ENCODE measurements at regions not wholly inside any gene's neighbourhood (a gene's known extent, or its start where the extent isn't known, plus 50 kb on each side); places are given as distances from the start of the nearest gene placed in this dataset.

GRCh38 chr18:10398571-10398970 is 55.9 kb upstream of the APCDD1 start:
- no peak overlapping the region for H3K9ac ChIP-seq (ENCODE audit: low read length in 5 of 5)
- no peaks in the 10 kb centered on the region for H3K36me3 ChIP-seq (ENCODE audit: control insufficient read depth in 5 of 5, insufficient read depth in 5 of 5, low read length in 5 of 5)
- no peaks in the 10 kb centered on the region for H3K4me1 ChIP-seq (ENCODE audit: control insufficient read depth in 5 of 5, insufficient read depth in 5 of 5, low read length in 5 of 5)
- H3K27ac ChIP-seq (ENCODE audit: low read depth, low read length), result no peak overlapping the region
- H3K4me3 ChIP-seq (ENCODE audit: low read depth in 1 of 5, low read length in 5 of 5), result no peak overlapping the region
- no peaks in the 10 kb centered on the region for H3K27me3 ChIP-seq (ENCODE audit: control insufficient read depth in 5 of 5, insufficient read depth in 4 of 5, low read length in 5 of 5)
- peaks cover 0 to 4% (median 0%) of the 10 kb centered on the region in 5 donors for H3K9me3 ChIP-seq (ENCODE audit: control insufficient read depth in 5 of 5, low read length in 5 of 5)

- Histone ChIP-seq H3K4me1 (ENCODE audit: control insufficient read depth in 5 of 5, insufficient read depth in 5 of 5, low read length in 5 of 5) (peaks cover 0 to 8% (median 5%) of the 10 kb centered on the region in 5 donors), H3K27ac (ENCODE audit: low read depth, low read length) (no peak overlapping the region), H3K27me3 (ENCODE audit: control insufficient read depth in 5 of 5, insufficient read depth in 4 of 5, low read length in 5 of 5) (no peaks in the 10 kb centered on the region), H3K4me3 (ENCODE audit: low read depth in 1 of 5, low read length in 5 of 5) (no peak overlapping the region), H3K9ac (ENCODE audit: low read length in 5 of 5) (no peak overlapping the region), H3K36me3 (ENCODE audit: control insufficient read depth in 5 of 5, insufficient read depth in 5 of 5, low read length in 5 of 5) (no peaks in the 10 kb centered on the region), H3K9me3 (ENCODE audit: control insufficient read depth in 5 of 5, low read length in 5 of 5) (no peaks in the 10 kb centered on the region)
Measured at GRCh38 chr18:10399465-10399864, 55.0 kb upstream of the APCDD1 start.

GRCh38 chr18:10400534-10401307 is 53.7 kb upstream of the APCDD1 start:
- no peaks in the 10 kb centered on the region for H3K27me3 ChIP-seq (ENCODE audit: control insufficient read depth in 5 of 5, insufficient read depth in 4 of 5, low read length in 5 of 5)
- no peaks in the 10 kb centered on the region for H3K36me3 ChIP-seq (ENCODE audit: control insufficient read depth in 5 of 5, insufficient read depth in 5 of 5, low read length in 5 of 5)
- H3K9me3 ChIP-seq (ENCODE audit: control insufficient read depth in 5 of 5, low read length in 5 of 5), result no peaks in the 10 kb centered on the region
- no peak overlapping the region for H3K9ac ChIP-seq (ENCODE audit: low read length in 5 of 5)
- no peak overlapping the region for H3K4me3 ChIP-seq (ENCODE audit: low read depth in 1 of 5, low read length in 5 of 5)
- H3K4me1 ChIP-seq (ENCODE audit: control insufficient read depth in 5 of 5, insufficient read depth in 5 of 5, low read length in 5 of 5), result peaks cover 0 to 19% (median 5%) of the 10 kb centered on the region in 5 donors
- H3K27ac ChIP-seq (ENCODE audit: low read depth, low read length), result no peak overlapping the region

GRCh38 chr18:10401521-10401920 is 52.9 kb upstream of the APCDD1 start:
- Histone ChIP-seq H3K27me3 (ENCODE audit: control insufficient read depth in 5 of 5, insufficient read depth in 4 of 5, low read length in 5 of 5) (no peaks in the 10 kb centered on the region), H3K27ac (ENCODE audit: low read depth, low read length) (no peak overlapping the region), H3K4me3 (ENCODE audit: low read depth in 1 of 5, low read length in 5 of 5) (no peak overlapping the region), H3K9ac (ENCODE audit: low read length in 5 of 5) (no peak overlapping the region), H3K36me3 (ENCODE audit: control insufficient read depth in 5 of 5, insufficient read depth in 5 of 5, low read length in 5 of 5) (no peaks in the 10 kb centered on the region), H3K9me3 (ENCODE audit: control insufficient read depth in 5 of 5, low read length in 5 of 5) (no peaks in the 10 kb centered on the region), H3K4me1 (ENCODE audit: control insufficient read depth in 5 of 5, insufficient read depth in 5 of 5, low read length in 5 of 5) (peaks cover 0 to 19% (median 5%) of the 10 kb centered on the region in 5 donors)

GRCh38 chr18:10401930-10402329 is 52.5 kb upstream of the APCDD1 start:
- no peak overlapping the region for H3K27ac ChIP-seq (ENCODE audit: low read depth, low read length)
- peaks cover 0 to 19% (median 5%) of the 10 kb centered on the region in 5 donors for H3K4me1 ChIP-seq (ENCODE audit: control insufficient read depth in 5 of 5, insufficient read depth in 5 of 5, low read length in 5 of 5)
- H3K4me3 ChIP-seq (ENCODE audit: low read depth in 1 of 5, low read length in 5 of 5), result no peak overlapping the region
- H3K9ac ChIP-seq (ENCODE audit: low read length in 5 of 5), result no peak overlapping the region
- no peaks in the 10 kb centered on the region for H3K27me3 ChIP-seq (ENCODE audit: control insufficient read depth in 5 of 5, insufficient read depth in 4 of 5, low read length in 5 of 5)
- H3K9me3 ChIP-seq (ENCODE audit: control insufficient read depth in 5 of 5, low read length in 5 of 5), result no peaks in the 10 kb centered on the region
- no peaks in the 10 kb centered on the region for H3K36me3 ChIP-seq (ENCODE audit: control insufficient read depth in 5 of 5, insufficient read depth in 5 of 5, low read length in 5 of 5)

GRCh38 chr18:10402871-10403559 is 51.4 kb upstream of the APCDD1 start:
- no peak overlapping the region for H3K4me3 ChIP-seq (ENCODE audit: low read depth in 1 of 5, low read length in 5 of 5)
- peaks cover 0 to 19% (median 5%) of the 10 kb centered on the region in 5 donors for H3K4me1 ChIP-seq (ENCODE audit: control insufficient read depth in 5 of 5, insufficient read depth in 5 of 5, low read length in 5 of 5)
- no peaks in the 10 kb centered on the region for H3K9me3 ChIP-seq (ENCODE audit: control insufficient read depth in 5 of 5, low read length in 5 of 5)
- no peaks in the 10 kb centered on the region for H3K27me3 ChIP-seq (ENCODE audit: control insufficient read depth in 5 of 5, insufficient read depth in 4 of 5, low read length in 5 of 5)
- H3K36me3 ChIP-seq (ENCODE audit: control insufficient read depth in 5 of 5, insufficient read depth in 5 of 5, low read length in 5 of 5), result no peaks in the 10 kb centered on the region
- H3K27ac ChIP-seq (ENCODE audit: low read depth, low read length), result no peak overlapping the region
- H3K9ac ChIP-seq (ENCODE audit: low read length in 5 of 5), result no peak overlapping the region

- H3K27ac ChIP-seq (ENCODE audit: low read depth, low read length), result peak overlapping the region; percentile 15
Measured at GRCh38 chr18:10403708-10404107, 50.7 kb upstream of the APCDD1 start.

GRCh38 chr18:10404168-10404567 is 50.3 kb upstream of the APCDD1 start:
- Histone ChIP-seq H3K27ac (ENCODE audit: low read depth, low read length) (peak overlapping the region; percentile 15), H3K27me3 (ENCODE audit: control insufficient read depth in 5 of 5, insufficient read depth in 4 of 5, low read length in 5 of 5) (no peaks in the 10 kb centered on the region)

More at GRCh38 chr18:10403708-10404107, 50.7 kb upstream of the APCDD1 start:
- Histone ChIP-seq H3K36me3 (ENCODE audit: control insufficient read depth in 5 of 5, insufficient read depth in 5 of 5, low read length in 5 of 5) (no peaks in the 10 kb centered on the region), H3K27me3 (ENCODE audit: control insufficient read depth in 5 of 5, insufficient read depth in 4 of 5, low read length in 5 of 5) (no peaks in the 10 kb centered on the region), H3K9ac (ENCODE audit: low read length in 5 of 5) (peak overlapping the region in 1 of 5 donors; percentile 17), H3K4me1 (ENCODE audit: control insufficient read depth in 5 of 5, insufficient read depth in 5 of 5, low read length in 5 of 5) (peaks cover 0 to 19% (median 5%) of the 10 kb centered on the region in 5 donors), H3K9me3 (ENCODE audit: control insufficient read depth in 5 of 5, low read length in 5 of 5) (no peaks in the 10 kb centered on the region), H3K4me3 (ENCODE audit: low read depth in 1 of 5, low read length in 5 of 5) (no peak overlapping the region)

More at GRCh38 chr18:10404168-10404567, 50.3 kb upstream of the APCDD1 start:
- Histone ChIP-seq H3K36me3 (ENCODE audit: control insufficient read depth in 5 of 5, insufficient read depth in 5 of 5, low read length in 5 of 5) (no peaks in the 10 kb centered on the region), H3K4me3 (ENCODE audit: low read depth in 1 of 5, low read length in 5 of 5) (peak overlapping the region in 1 of 5 donors; percentile 29), H3K4me1 (ENCODE audit: control insufficient read depth in 5 of 5, insufficient read depth in 5 of 5, low read length in 5 of 5) (peaks cover 0 to 19% (median 5%) of the 10 kb centered on the region in 5 donors), H3K9me3 (ENCODE audit: control insufficient read depth in 5 of 5, low read length in 5 of 5) (no peaks in the 10 kb centered on the region), H3K9ac (ENCODE audit: low read length in 5 of 5) (no peak overlapping the region)

Measured in subcutaneous abdominal adipose tissue (tissue), 5 donors.